COLO668 (cell line): ENCODE measurements at regions not wholly inside any gene's neighbourhood (a gene's known extent, or its start where the extent isn't known, plus 50 kb on each side); places are given as distances from the start of the nearest gene placed in this dataset.

Experiments used
- DNase-seq: peaks from one replicate; lab custom pipeline; 2025; ENCODE audit not compliant: unreplicated experiment; lab: John Stamatoyannopoulos, UW

GRCh38 chr11:119496997-119497396 is 74.0 kb upstream of the THY1 start:
- DNase-seq: no peak

GRCh38 chr11:119496469-119496868 is 73.5 kb upstream of the THY1 start:
- no peak for DNase-seq

GRCh38 chr11:119493712-119494111 is 70.7 kb upstream of the THY1 start:
- no peak for DNase-seq

GRCh38 chr11:119491753-119492510 is 69.0 kb upstream of the THY1 start:
- DNase-seq: peak; percentile 41

- DNase-seq: no peak
These were observed 67.5 kb upstream of the THY1 start for GRCh38 chr11:119490253-119491006.

GRCh38 chr11:119489087-119489486 is 66.1 kb upstream of the THY1 start:
- no peak for DNase-seq

GRCh38 chr11:119488256-119488995 is 65.5 kb upstream of the THY1 start:
- DNase-seq: no peak

GRCh38 chr11:119486691-119487259 is 63.8 kb upstream of the THY1 start:
- DNase-seq: no peak

GRCh38 chr11:119486016-119486415 is 63.0 kb upstream of the THY1 start:
- DNase-seq: no peak

GRCh38 chr11:119484741-119485605 is 62.0 kb upstream of the THY1 start:
- peak; percentile 11 for DNase-seq

- no peak for DNase-seq
These were observed 61.0 kb upstream of the THY1 start for GRCh38 chr11:119483881-119484371.

- no peak for DNase-seq
These were observed 60.4 kb upstream of the THY1 start for GRCh38 chr11:119483341-119483880.

GRCh38 chr11:119482521-119483011 is 59.6 kb upstream of the THY1 start:
- no peak for DNase-seq

- DNase-seq: no peak
These were observed 58.9 kb upstream of the THY1 start for GRCh38 chr11:119481667-119482400.

- DNase-seq: peak; percentile 80
These were observed 58.2 kb upstream of the THY1 start for GRCh38 chr11:119481021-119481666.

GRCh38 chr11:119480380-119481020 is 57.5 kb upstream of the THY1 start:
- no peak for DNase-seq

- no peak for DNase-seq
These were observed 56.8 kb upstream of the THY1 start for GRCh38 chr11:119479685-119480275.
